Hematopoietic multipotent progenitor cell treated with erythropoietin and hydrocortisone succinate and interleukin-3 and kit ligand, for 4 days (in vitro differentiated cells): ENCODE measurements at regions not wholly inside any gene's neighbourhood (a gene's known extent, or its start where the extent isn't known, plus 50 kb on each side); places are given as distances from the start of the nearest gene placed in this dataset.
A peak's percentile ranks its signal among the peaks of the same experiment; 100 is the strongest.
"Not testable (repeated sequence)": the region's sequence is repeated elsewhere in the genome, so short reads cannot be mapped to it uniquely, and the experiment has no call there.

Experiments
- DNase-seq: peaks from one replicate; pipeline ENCODE4 v3.0.0-alpha.2; 2015

- DNase-seq: no peak
These were observed 51.2 kb upstream of the PRR5 start for GRCh38 chr22:44650806-44651205.

GRCh38 chr22:44648821-44649565, 53.0 kb upstream of the PRR5 start:
- no peak for DNase-seq

DNA sequence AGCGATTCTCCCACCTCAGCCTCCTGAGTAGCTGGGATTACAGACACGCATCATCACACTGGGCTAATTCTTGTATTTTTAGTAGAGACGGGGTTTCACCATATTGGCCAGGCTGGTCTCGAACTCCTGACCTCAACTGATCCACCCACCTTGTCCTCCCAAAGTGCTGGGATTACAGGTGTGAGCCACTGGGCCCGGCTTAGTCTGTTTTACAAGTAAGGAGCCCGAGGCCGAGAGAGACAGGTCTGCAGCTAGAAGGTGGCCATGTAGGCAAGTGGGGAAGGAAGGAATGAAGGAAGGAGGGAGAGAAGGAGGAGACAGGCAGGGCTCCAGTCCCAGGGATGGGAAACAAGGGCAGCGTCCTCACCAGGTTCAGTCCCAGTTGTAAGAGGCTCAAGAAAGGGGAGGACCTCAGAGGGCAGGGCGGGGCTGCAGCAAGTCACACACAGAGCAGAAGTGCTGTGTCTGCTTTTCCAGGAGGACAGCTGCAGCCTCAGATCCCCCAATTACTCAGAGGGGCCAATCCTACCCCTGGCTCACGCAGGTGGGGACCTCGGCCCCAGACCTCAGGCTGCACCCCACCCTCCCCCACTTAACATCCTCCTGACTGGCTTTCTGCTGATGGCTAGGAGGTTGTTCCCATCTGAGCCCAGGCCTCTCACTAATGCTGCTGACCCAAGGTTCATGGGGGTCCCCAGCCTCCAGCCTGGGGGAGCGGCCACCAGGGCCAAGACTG, 53.8 kb upstream of the PRR5 start:
- no peak for DNase-seq

DNA sequence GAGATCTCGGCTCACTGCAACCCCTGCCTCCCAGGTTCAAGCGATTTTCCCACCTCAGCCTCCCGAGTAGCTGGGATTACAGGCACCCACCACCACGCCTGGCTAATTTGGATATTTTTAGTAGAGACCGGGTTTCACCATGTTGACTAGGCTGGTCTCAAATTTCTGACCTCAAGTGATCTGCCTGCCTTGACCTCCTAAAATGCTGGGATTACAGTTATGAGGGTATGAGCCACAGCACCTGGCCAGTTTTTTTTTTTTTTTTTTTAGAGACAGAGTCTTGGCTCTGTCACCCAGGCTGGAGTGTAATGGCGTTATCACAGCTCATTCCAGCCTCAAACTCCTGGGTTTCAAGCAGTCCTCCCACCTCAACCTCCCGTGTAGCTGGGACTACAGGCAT, 54.9 kb upstream of the PRR5 start:
- DNase-seq: no peak

DNA sequence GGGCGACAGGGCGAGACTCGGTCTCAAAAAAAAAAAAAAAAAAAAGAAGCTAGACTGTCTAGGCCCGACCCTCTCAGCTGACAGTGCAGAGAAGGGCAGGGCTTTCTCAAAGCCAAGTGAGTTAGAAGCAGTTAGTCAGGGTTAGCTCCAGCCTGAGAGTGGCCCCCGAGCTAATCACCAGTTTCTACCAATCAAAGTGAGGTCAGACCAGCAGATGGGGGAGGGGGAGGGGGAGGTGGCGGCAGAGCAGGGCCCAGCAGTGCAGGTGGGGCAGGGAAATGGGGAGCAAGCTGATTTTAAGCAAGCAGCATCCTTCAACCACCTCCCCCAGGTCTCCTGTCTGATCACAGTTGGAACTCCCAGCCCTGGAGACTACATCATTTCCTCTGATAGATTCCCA, 55.3 kb upstream of the PRR5 start:
- no peak for DNase-seq

DNA sequence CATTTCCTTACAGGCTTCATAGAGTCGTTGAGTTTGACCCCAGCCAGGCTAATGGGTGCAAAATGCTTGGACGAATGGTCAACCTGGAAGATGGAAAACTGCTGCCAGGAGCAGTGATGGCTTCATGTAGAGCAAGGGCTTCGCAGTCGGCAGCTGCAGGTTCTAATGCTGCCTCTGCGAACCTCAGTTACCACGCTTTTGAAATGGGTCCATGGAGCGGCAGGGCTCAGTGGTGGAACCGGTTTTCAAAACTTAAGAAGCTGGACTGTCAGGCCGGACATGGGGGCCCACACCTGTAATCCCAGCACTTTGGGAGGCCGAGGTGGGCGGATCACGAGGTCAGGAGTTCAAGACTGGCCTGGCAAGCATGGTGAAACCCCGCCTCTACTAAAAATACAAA, 55.9 kb upstream of the PRR5 start:
- DNase-seq: no peak

DNA sequence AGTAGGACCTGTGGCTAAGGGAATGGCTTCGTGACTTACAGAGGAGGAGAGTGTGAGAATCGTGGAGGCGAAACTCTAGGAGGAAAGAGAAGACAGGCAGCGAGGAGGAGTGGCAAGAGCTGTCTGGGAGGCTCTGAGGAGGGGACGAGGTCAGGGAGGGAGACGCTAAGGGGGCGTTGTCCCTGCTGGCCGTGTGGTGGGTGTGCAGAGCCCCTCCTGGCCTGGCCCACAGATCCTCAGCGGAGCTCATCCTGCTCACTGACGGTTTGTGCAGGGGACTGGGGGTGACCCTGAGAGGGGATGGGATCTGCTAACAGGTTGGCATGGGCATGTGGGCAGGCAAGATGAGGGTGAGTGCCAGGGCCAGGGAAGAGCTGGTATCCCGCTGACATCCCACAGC, 56.5 kb upstream of the PRR5 start:
- DNase-seq: no peak

GRCh38 chr22:44645083-44645482, 56.9 kb upstream of the PRR5 start:
- no peak for DNase-seq

- not testable (repeated sequence) for DNase-seq
These were observed 58.4 kb upstream of the PRR5 start for GRCh38 chr22:44643526-44644101.

- DNase-seq: no peak
These were observed 59.8 kb upstream of the PRR5 start for GRCh38 chr22:44642096-44642644.

DNA sequence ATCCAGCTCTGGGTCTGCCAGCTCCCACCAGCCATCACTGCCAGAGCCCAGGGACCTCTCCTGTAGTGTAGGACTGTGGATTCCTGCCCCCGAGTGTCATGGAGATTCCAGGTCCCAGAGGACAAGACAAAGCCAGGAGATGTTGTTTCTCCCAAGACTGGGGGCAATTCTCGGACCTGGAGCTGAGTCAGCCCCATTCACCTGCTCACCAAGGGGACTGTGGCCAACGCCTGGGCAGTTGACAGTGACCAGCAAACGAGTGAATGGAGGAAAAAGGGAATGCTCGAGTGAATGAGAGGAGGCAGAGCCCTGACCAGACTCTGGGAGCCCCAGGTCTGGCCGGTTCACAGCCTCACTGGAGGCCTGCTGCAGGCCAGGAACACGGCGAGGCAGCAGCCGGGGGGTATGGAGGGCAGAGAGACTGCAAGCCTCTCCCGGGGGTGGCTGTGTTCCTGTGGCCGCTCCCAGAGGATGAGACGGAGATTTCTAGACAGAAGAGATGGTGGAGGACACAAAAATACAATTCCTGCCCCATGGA, 61.3 kb upstream of the PRR5 start:
- DNase-seq: no peak

DNA sequence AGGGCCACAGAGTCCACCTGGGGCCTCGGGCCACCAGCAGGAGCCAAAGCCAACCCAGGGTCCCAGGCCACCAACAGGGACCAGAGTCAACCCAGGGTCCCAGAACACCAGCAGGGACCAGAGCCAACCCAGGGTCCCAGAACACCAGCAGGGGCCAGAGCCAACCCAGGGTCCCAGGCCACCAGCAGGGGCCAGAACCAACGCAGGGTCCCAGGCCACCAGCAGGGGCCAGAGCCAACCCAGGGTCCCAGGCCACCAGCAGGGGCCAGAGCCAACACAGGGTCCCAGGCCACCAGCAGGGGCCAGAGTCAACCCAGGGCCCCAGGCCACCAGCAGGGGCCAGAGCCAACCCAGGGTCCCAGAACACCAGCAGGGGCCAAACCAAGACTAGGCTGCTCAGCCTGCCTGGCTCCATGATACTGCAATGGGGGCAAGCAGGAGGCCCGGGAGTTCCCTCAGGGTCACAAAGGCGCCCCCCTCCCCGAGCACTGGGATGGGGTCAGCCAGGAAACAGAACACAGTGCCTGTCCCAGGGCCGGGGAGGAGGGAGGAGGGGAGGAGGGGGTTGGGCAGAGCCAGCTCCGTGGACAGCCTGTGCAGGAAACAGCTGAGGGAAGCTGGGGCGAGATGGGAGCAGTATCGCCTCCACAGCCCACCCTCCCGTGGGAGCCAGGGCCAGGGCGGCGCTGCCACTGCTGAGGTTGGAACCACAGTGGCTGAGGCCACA, 62.0 kb upstream of the PRR5 start:
- DNase-seq: peak; percentile 57

DNA sequence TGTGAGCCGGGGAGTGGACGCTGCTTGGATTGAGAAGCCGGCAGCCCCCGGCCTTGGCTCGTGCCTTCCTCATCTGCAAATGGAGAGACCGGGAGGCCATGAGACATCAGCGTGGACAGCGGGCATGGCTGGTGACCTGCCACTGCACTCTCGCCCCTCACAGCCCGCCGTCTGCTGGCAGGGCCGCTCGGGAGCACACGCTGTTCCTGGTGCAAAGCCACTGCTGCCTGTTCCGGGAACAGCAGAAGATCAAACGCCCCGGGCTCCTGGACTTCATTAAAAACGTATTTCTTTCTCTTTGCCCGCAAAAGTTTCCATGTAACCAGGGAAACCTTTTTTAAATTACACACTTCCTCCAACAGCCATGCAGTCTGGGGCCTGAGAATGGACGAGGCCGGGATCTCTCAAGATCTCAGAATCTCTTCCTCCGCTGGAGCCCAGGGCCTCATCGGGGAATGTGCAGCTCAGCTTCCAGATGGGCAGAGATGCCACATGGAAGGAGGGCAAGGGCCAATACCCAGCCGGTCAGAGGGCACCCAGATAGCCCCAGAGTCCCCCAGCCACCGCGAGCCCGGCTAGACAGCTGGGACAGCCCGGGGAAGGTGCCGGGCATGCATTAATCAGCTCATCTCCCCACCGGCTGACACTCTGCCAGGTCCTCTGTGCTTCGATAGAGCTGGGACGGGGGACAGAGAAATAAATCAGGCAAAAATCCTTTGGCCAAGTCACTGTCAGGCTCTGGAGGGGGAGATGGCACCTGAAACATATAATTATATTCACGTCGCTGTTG, 62.8 kb upstream of the PRR5 start:
- DNase-seq: no peak

DNA sequence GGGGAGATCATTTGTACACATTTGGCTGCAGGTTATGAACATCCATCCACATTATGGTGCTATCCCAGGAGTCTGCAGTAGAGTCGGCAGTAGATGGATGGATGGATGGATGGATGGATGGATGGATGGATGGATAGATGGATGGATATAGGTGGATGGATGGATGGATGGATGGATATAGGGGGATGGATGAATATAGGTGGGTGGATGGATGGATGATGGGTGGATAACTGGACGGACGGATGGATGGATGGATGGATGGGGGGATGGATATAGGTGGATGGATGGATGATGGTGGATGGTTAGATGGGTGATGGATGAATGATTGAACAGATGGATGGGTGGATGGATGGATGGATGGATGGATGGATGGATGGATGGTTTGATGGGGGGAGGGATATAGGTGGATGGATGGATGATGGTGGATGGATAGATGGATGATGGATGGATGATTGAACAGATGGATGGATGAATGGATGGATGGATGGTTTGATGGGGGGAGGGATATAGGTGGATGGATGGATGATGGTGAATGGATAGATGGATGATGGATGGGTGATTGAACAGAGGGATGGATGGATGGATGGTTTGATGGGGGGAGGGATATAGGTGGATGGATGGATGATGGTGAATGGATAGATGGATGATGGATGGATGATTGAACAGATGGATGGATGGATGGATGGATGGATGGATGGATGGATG, 65.3 kb upstream of the PRR5 start:
- DNase-seq: not testable (repeated sequence)

DNA sequence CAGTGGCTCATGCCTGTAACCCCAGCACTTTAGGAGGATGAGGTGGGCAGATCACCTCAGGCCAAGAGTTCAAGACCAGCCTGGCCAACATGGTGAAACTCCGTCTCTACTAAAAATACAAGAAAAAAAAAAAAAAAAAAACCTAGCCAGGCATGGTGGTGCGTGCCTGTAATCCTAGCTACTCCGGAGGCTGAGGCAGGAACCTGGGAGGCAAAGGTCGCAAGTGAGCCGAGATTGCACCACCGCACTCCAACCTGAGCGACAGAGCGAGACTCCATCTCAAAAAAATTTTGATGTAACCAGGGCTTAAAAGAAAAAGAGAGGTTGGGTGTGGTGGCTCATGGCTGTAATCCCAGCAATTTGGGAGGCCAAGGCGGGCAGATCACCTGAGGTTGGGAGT, 66.4 kb upstream of the PRR5 start:
- not testable (repeated sequence) for DNase-seq

DNA sequence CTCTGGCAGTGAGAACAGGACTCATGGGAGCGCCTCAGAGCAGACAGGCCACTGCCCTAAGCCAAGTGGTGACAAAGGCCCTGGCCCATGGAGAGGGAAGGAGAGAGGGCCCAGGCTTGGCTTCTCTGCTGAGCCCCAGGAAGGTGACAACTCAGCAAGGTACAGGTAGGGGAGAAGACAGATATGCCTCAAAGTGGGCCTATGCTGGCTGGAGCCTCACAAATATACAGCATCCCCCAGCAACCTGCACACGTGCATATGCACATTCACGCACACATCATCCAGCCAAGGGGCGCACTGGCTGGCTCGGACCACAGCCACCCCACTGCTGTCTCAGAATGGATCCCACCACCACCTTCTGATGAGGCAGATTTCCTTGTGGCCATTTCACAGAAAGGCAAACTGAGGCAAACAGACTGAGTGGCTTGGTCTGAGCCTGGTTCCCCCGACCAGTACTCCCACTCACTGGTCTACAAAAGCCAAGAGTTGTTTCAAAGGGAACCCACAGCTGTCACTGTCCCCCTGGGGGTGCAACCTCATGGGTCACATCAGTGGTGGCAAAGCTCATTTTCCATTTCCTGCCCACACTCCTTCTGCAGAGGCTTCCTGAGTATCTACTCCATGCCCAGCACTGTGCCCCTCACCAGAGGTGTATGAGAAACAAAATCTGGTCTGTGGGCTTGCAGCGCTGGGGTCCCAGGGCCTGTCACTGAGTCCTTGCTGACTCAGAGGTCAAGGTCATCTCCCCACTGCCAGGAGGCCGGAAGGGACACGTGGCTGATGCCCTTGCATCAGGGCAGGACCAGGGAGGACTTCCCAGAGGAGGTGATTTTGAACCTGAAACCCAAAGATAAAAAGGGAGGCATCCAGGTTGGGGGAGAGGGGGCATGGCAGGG, 67.3 kb upstream of the PRR5 start:
- no peak for DNase-seq

DNA sequence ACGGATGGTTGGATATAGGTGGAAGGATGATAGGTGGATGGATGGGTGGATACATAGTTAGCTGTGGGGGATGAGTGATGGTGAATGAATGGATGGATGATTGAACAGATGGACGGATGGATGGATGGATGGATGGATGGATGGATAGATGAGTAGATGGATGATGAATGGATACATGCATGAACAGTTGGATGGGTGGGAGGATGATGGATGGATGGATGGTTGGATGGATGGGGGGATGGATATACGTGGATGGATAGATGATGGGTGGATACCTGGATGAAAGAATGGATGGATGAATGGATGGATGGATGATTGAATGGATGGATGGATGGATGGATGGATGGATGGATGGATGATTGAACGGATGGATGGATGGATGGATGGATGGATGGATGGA, 68.4 kb upstream of the PRR5 start:
- no peak for DNase-seq

DNA sequence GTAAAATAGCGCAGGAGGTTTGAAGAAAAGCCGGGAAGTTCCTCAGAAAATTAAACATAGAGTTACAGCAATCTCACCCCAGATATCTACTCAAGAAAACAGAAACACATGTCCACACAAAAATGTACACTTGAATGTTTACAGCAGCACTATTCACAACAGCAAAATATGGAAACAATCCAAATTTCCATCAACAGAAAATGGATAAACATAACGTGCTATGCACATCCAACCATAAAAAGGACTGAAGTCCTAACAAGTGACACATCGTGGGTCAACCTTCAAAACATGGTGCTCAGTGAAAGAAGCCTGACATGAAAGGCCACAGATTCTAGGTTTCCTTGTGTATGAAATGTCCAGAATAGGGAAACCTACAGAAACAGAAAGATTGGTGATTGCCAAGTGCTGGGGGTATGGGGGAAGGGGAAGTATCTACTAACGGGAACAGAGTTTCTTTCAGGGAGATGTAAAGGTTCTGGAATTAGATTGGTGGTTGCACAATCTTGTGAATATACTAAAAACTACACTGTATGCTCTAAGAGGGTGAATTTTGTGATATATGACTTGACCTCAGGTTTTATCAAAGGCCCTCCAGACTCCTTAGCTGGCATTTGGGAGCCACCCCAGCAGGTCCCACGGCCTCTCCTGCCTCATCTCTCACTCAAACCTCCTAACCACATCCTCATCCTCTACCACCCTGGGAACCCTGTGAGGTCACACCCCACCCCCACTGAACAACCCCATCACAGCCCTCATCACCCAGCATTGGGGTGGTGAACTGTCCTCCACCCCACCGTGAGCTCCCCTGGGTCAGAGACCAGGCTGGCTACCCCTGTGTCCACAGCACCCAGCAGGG, 69.2 kb upstream of the PRR5 start:
- peak; percentile 63 for DNase-seq

- DNase-seq: no peak
These were observed 71.2 kb upstream of the PRR5 start for GRCh38 chr22:44630826-44631225.
